HG03469 (cell line): ENCODE measurements at regions not wholly inside any gene's neighbourhood (a gene's known extent, or its start where the extent isn't known, plus 50 kb on each side); places are given as distances from the start of the nearest gene placed in this dataset.
"Not testable (repeated sequence)": the region's sequence is repeated elsewhere in the genome, so short reads cannot be mapped to it uniquely, and the experiment has no call there.

Source experiments
- ATAC-seq: cut with Tn5 transposase; IDR thresholded peaks from one replicate; pipeline ENCODE4 v1.9.1; 2021; ENCODE audit warnings: mild to moderate bottlenecking, moderate library complexity, moderate number of reproducible peaks; ENCODE audit not compliant: unreplicated experiment

DNA sequence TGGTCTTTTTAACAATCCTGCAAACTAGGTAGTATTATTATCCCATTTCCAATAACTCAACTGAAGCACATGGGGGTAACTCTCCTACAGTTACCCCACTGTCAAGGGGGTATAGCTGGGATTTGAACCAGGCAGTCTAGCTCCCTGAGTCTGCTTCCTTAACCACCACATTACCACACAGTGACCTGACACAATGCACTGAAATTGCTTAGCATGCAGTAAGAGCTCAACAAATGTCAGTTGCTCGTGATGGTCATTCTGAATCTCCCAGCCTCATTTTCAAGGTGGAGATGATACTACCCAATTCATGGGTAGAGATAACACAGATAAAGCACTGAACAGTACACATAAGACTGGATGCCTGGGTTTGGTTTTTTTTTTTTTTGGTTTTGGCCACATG, 193.2 kb upstream of the MYLIP start:
- ATAC-seq, result no peak

DNA sequence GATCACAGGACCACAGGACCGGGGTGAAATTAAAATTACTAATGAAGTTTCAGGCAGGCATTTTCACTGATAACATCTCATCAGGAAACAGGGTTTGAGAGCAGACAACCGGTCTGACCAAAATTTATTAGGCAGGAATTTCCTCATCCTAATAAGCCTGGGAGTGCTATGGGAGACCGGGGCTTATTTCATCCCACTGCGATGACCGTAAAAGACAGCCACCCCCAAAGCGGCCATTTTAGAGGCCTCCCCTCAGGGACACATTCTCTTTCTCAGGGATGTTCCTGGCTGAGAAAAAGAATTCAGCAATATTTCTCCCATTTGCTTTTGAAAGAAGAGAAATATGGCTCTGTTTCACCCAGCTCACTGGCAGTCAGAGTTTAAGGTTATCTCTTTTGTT, 197.2 kb upstream of the MYLIP start:
- ATAC-seq, result not testable (repeated sequence)

DNA sequence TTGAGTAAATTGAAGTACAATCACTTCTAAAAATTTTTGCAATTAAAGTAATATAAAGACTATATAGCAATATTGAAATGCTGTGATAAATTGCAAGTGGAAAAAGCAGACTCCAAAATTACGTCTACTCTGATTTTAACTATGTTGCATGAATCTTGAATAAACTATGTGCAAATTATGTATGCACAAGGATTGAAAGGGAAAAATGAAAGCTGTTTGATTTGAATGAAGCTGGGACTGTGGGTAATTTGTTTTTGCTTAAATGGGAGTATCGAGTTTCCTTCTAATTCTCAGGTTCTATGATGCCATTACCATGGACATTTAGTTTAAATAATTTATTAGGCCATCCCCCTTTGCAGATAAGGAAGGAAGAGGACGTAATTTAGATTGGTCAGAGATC, 198.7 kb upstream of the MYLIP start:
- ATAC-seq, result no peak

DNA sequence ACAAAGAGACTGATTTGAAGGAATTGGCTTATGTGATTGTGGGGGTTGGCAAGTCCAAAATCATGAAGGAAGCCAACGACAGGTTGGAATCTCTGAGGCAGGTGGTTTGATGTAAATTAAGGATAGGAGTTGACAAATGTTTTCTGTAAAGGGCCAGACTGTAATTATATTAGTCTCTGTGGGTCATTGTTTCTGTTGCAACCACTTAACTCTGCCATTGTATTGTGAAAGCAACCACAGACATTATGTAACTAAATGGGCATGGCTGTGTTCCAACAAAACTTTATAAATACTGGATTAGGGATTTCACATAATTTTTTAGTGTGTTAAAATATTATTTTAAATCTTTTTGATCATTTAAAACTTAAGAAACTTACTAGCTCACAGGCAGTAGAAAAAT, 199.2 kb upstream of the MYLIP start:
- ATAC-seq, result no peak

DNA sequence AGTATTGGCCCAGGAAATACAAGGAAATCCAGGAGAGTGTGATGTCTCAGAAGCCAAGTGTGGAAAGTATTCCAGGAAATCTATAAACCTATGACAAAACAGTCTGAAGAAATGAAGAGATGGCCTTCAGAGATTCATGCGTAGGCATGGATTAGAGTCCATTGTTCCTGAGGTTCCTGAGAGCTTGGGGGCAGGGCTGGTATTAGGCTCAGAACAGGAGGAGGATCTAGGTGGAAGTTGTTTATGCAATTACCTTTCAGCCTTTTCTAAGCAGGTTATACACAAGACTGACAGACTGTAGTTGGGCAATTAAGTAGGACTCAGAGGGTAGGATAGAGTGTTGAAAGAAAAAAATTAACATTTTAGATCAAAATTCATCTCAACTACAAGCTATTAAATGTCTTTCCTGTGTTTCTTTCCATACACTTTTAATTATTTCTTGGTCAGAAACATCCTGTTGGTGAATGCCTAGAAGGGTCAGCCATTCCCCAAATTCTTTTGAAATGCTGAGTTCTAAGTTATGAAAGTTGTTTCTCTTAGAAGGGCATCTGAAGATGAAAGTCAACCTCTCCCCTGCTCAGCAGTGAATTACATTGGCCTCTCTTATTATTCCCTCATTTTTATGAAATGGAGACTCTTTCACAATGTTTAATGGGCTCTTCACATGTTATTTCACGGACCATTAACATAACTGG, 201.2 kb upstream of the MYLIP start:
- no peak for ATAC-seq

DNA sequence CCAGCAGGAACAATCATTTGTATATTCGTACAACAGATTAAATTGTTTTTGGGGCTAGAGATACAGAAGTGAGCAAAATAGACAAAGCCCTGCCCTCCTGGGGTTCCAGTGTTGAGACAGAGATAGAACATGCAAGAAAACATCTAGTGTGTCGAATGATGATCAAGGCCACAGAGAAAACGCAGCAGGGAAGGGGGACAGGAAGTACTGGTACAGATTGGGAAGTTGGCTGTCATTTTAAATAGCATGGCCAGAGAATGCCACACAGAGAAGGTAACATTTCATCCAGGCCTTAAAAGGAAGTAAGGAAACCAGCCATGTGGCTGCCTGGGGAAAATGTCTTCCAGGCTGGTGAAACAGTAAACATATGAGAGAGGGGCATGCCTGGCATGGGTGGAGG, 202.6 kb upstream of the MYLIP start:
- no peak for ATAC-seq

DNA sequence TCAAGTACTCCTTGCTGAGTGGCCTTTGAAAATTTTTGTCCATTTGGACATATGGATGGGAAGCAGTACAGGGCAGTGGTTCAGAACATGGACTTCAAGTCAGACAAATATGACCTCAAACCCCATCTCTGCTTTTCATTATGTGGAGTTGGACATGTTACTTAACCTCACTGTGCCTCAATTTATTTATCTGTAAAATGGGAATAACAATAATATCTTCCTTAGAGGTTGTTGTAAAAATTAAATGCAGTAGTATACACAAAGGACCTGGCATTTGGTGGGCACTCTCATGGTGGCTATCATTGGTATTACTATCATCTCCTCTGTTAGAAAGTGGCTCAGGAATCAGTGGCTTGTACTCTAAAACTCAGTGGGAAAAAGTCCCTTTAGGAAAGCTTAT, 204.0 kb upstream of the MYLIP start:
- no peak for ATAC-seq

DNA sequence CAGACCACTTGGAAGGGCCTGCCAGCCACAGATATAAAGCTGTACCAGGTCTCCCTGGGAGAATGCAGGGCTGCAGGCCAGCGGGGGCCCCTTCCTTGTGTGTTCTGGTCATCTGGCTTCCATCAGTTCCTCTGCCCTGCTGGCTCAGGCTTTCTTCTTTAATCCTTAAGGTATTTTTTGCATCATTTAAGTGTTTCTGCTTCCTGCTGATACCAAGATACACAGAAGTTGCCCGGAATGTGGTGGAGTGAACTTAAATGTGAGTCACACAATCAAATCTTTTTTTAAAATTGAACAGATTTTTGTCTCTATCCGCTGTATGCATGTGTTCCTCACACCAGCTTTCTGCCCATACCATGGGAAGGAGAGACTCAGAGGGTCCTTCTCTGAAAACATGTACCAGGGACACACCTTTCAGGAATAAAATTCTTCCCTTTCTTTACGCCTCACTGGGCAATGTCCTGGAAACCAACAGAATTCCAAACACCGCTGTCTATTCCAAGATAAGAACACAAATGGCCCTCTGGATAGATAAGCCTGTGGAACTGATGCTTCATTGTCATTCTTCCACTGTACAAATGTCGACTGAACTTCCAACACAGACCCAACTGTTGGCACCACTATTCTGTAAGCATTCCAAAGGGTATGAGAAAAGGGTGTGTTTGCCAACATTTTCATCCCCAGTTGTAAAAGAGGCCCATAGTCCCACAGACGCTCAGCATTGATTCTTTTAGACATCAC, 206.2 kb upstream of the MYLIP start:
- no peak for ATAC-seq

DNA sequence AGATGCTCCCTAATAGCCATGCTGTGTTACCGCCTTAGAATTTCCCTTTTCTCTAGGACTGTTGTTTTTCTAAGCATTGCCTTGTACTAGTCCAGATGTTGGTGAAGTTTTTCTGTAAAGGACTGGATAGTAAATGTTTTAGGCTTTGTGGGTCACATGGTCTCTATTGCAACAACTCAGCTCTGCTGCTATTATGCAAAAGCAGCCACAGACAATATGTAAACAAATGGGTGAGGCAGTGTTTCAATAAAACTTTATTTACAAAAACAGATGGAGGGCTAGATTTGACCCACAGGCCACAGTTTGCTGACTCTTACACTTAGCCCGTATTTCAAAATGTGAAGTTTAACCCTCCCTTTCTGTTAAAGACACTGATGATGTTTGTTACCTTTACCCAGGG, 207.6 kb upstream of the MYLIP start:
- ATAC-seq, result no peak

DNA sequence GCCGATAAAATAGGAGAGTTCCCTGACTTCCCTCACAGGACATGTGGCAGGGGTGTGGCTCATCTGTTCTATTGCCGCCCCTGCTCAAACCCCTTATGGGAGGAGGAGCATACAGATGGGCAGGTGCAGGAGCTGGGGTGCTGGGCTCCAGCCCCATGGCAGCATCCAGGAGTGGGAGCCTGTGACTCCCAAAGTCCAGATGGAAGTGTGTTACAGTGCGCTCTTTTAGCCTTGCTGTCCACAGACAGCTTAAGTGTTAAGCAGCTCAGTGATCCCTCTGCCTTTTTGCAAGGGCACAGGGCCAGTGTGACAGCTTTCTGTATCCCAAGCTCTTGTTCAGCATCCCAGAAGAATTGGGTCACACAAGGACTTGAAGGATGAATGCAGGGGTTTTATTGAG, 212.3 kb upstream of the MYLIP start:
- ATAC-seq, result no peak

DNA sequence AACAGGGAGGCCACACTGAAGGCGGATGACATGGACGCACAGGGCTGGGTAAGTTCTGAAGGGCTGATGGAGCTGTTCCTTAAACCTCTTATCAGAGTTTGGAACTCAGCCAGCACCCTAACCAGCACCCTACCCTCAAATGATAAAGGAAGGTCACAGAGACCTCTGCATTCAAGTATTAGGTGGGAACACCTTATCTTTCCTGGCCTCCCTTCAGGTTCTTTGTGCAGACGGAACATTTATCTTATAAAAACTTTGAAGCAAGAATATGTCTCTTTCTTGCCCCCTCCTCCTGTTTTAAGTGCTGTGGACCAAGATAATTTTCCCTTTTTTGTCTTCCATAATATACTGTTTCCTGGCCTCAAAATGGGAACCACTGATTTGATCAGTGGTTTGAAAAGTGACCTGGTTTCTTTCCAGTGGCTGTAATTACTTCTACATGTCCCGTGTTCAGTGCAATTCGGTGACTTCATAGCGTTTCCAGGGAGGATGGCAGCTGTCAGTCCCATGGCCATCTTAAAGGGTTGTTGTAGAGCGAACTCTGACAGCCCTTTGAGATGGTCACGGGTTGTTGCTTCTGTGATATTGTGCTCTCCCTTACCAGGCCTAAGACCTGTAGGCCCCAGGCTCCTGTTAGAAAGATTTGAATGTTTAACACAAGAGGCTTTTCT, 213.2 kb upstream of the MYLIP start:
- no peak for ATAC-seq

DNA sequence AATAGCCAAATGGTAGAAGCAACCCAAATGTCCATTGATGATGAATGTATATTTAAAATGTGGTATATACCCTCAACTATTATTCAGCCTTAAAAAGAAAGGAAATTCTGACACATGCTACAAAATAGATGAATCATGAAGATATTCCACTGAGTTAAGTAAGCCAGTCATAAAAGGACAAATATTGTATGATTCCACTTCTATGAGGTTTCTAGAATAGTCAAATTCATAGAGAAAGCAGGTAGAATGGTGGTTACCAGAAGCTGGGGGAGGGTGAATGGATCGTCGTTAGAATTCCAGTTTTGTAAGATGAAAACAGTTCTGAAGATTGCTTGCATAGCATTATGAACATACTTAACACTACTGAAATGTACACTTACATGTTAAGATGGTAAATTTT, 214.3 kb upstream of the MYLIP start:
- no peak for ATAC-seq

DNA sequence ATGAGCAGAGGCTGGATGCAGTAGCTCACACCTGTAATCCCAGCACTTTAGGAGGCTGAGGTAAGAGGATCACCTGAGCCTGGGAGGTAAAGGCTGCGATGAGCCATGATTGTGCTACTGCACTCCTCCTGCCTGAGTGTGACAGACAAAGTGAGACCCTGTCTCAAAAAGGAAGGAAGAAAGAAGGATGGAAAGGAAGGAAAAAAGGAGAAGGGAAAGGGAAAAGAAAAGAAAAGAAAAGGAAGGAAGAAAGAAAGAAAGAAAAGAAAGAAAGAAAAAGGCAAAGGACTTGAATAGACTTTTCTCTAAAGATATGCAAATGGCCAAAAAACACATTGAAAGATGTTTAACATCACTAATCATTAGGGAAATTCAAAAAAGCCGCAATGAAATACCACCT, 215.3 kb upstream of the MYLIP start:
- no peak for ATAC-seq

DNA sequence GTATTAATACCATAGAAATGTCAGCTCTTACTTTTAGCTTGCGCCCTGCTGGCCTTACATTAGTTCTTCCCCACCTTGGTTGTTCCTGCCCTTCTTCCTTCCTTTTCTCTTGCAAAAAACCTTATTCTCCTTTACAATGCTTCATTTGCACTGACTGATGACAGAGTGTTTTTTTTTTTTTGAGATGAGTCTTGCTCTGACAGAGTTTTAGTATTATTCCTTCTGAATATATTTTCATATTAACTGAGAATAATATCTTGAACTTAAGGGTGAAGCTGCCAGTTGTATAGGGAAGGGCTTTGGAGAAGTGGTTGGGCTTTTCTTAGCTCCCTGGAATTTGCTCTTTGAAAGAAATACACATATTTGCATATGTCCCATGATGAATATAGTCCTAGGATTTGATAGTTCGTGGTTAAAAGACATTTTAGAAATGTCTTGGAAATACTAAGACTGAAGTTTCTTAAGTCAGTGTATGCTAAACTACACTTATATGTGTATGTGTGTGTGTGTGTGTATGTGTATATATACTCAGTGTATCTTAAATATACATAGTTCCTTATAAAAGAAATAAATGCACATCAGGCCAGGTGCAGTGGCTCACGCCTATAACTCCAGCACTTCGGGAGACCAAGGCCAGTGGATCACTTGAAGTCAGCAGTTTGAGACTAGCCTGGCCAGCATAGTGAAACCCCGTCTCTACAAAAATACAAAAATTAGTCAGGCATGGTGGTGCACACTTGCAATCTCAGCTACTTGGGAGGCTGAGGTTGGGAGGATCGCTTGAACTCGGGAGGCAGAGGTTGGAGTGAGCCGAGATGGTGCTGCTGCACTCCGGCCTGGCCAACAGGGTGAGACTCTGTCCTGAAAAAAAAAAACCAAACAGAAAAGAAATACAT, 216.1 kb upstream of the MYLIP start:
- no peak for ATAC-seq

DNA sequence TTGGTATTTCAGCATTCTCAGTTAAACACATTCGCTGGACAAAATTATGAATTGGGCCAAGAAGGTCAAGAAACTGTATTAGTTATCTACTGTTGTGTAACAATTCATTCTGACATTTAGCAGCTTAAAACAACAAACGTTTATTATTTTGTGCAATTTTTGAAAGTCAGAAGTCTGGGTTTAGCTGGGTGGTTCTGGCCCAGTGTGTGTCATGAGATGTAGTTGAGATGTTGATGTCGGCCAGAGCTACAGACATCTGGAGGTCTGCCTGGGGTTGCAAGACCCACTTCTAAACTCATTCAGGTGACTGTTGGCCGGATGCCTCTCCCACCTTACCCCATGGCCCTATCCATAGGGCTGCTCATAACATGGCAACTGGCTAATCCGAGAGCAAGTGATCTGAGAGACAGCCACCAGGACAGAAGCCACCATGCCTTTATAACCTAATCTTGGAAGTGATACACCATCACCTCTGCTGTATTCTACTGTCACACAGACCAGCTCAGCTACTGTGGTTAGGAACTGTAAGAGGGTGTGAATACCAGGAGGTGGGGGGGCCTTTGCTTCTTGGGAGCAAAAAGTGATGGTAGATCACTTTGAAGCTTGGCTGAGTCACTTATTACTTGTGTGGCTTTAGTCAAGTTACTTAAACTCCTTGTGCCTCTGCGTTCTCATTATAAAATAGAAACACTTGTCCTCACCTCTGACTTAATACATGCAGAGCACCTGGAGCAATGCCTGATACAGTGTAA, 217.0 kb upstream of the MYLIP start:
- no peak for ATAC-seq

DNA sequence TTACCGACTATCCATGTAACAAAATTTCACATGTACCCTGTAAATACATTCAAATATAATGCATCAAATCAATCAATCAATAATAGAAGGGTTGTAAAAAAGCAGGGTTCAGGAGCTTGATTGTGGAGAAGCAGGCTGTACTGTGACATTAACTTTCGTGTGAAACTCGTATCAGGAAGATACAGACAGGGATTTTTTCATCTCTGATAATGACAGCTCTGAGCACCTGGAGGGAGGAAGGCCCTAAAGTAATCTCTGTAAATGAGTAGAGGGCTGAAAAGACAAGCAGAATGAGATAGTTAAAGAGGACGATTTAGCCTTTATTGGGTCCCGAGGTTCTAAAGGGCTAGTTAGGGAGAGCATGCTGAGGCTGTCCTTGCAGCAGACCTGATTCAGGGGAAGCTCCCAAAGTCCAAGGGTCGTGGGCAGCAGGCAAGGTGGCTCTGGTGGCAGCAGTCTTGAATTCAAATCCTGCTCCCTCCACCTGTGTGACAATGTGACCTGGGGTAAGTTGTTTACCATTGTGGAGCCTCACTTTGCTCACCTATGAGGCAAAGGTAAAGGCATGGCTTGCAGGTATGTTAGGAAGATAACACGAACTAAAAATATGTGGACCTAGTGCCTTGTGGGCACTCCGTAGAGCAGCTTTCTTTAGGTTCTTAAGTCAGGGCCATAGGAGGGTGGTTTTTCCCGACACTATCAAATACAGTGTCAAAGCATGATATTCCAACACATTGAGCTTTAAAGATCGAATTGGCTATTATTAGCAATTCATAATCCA, 219.4 kb upstream of the MYLIP start:
- ATAC-seq, result no peak

DNA sequence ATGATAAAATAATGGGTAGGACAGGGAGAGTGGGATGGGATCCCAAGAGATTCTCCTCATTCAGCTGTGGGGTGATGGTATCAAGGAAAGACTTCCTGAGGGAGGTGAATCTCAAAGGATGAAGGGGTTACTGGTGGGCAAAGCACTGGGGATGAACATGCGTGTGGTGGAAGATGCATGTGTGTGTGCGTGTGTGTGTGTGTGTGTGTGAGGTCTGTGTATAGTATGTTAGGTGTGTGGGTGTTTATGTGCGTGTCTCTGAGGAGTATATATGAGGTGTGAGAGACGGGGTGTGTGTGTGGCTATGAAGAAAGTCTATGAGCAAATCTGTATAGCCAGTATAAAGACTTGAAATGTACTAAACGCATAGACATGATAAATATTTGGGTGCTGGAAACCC, 220.0 kb upstream of the MYLIP start:
- no peak for ATAC-seq

DNA sequence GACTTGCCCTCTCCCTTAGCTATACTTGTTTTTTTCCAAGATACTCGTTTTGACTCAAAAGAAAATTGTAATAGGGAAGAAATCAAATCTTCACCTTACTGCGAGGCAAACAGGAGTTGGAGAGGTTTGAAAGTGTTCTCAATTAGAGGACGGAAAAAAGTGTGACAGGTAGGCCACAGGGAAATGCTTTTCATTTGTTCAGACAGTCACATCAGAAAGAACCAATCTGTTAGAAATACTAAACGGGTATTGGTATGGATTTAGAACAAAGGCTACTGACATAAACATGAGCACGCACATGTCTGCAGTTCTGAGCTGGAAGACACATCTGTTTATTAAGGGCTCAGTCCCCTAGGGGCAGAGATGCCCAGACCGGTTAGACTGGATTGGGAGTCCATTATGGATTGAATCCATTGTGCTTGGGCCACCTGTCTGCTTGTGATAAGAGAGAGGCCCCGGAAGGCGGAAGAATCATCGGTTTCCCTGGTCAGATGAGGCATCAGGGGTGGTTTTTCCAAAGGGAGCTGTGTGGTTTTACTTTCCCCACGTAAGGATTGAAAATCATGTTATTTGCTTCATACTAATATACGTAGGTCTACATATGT, 220.9 kb upstream of the MYLIP start:
- ATAC-seq, result no peak

DNA sequence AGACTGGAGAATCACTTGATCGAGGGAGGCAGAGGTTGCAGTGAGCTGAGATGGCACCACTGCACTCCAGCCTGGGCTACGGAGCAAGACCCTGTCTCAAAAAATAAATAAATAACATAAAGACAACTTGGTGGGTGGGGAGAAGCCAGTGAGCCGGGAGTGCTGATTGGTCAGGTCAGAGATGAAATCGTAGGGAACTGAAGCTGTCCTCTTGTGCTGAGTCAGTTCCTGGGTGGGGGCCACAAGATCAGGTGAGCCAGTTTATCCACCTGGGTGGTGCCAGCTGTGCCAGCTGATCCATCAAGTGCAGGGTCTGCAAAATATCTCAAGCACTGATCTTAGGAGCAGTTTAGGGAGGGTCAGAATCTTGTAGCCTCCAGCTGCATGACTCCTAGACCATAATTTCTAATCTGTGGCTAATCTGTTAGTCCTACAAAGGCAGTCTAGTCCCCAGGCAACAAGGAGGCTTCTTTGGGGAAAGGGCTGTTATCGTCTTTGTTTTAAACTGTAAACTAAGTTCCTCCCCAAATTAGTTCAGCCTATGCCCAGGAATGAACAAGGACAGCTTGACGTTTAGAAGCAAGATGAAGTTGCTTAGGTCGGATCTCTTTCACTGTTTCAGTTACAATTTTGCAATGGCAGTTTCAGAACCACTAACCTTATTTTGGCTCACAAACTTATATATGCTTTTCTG, 221.5 kb upstream of the MYLIP start:
- ATAC-seq, result not testable (repeated sequence)
